Upper lobe of left lung (tissue), 4 donors: ENCODE measurements at regions not wholly inside any gene's neighbourhood (a gene's known extent, or its start where the extent isn't known, plus 50 kb on each side); places are given as distances from the start of the nearest gene placed in this dataset.

Experiments used
- EP300 ChIP-seq, 4 donors: sonication (generic); formaldehyde crosslinking; IDR thresholded peaks; one replicate each; pipeline ENCODE4 v1.5.1; 2017; ENCODE audit warnings: antibody characterized with exemption in 4 of 4, control low read depth in 2 of 4
- POLR2A ChIP-seq, 4 donors: fragments of 450-650 bp; IDR thresholded peaks; one replicate each; pipeline ENCODE4 v1.5.1; 2016 to 2017; ENCODE audit warnings: antibody characterized with exemption in 4 of 4, mild to moderate bottlenecking in 2 of 4
- TF ChIP-seq, protein P1 (sequence below), 6 experiments: fragments of 450-650 bp in 4 of 6; fragments of 200-600 bp in 2 of 6; sonication (generic) in 2 of 6; IDR thresholded peaks; one replicate each; pipeline ENCODE4 v1.5.1; 2016 to 2019; ENCODE audit warnings: antibody characterized with exemption in 6 of 6

DNA sequence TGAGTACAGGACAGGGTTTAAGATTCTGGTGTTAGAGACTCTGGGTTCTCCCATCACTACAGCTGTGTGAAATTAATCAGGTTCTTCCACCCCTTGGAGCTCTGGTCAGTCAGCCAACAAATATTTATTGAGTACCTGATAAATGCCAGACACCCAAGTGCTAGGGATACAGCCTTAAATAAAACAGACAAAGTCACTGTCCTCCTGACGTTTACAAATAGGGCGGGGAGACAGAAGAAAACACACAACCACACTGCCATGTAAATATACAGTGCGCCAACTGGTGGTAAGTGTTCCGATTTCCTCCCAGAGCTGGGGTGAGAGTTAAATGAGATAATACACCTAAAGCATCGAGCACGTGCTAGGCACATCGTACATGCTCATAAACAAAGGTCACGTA is 121.0 kb downstream of the COPRS start:
- TF ChIP-seq, protein P1, sequence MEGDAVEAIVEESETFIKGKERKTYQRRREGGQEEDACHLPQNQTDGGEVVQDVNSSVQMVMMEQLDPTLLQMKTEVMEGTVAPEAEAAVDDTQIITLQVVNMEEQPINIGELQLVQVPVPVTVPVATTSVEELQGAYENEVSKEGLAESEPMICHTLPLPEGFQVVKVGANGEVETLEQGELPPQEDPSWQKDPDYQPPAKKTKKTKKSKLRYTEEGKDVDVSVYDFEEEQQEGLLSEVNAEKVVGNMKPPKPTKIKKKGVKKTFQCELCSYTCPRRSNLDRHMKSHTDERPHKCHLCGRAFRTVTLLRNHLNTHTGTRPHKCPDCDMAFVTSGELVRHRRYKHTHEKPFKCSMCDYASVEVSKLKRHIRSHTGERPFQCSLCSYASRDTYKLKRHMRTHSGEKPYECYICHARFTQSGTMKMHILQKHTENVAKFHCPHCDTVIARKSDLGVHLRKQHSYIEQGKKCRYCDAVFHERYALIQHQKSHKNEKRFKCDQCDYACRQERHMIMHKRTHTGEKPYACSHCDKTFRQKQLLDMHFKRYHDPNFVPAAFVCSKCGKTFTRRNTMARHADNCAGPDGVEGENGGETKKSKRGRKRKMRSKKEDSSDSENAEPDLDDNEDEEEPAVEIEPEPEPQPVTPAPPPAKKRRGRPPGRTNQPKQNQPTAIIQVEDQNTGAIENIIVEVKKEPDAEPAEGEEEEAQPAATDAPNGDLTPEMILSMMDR (IDR thresholded peaks at IDR 0.05) = no peak
- TF ChIP-seq EP300 (IDR thresholded peaks at IDR 0.05) = no peak
- TF ChIP-seq POLR2A (IDR thresholded peaks at IDR 0.05) = no peak
